GM12892 (cell line): ENCODE measurements at regions not wholly inside any gene's neighbourhood (a gene's known extent, or its start where the extent isn't known, plus 50 kb on each side); places are given as distances from the start of the nearest gene placed in this dataset.

ENCODE experiments used
- DNase-seq: peaks from one replicate; pipeline ENCODE4 v3.0.0; 2011; ENCODE audit not compliant: insufficient read length
- FAIRE-seq: peaks from 2 replicates; lab custom pipeline; 2011; peaks lifted over from hg19 to GRCh38; lab: Jason Lieb, UNC
- POLR2A ChIP-seq: IDR thresholded peaks from 2 replicates; pipeline ENCODE4 v1.6.1; 2011; ENCODE audit warnings: low read depth, low read length, control low read depth
- POLR2AphosphoS5 ChIP-seq: IDR thresholded peaks from 2 replicates; pipeline ENCODE4 v1.6.1; 2011; ENCODE audit warnings: low read depth, low read length, control low read depth
- TAF1 ChIP-seq: IDR thresholded peaks from 2 replicates; pipeline ENCODE4 v1.6.1; 2011; ENCODE audit warnings: low read depth, mild to moderate bottlenecking, control low read depth, low read length, borderline replicate concordance

- FAIRE-seq (no peak), DNase-seq (no peak)
These were observed 105.6 kb upstream of the SLC44A3 start for GRCh38 chr1:94714552-94714951.

GRCh38 chr1:94714152-94714551, 106.0 kb upstream of the SLC44A3 start:
- DNase-seq (no peak), FAIRE-seq (no peak)
- TF ChIP-seq POLR2AphosphoS5 (no peak), POLR2A (no peak), TAF1 (no peak)

More at GRCh38 chr1:94714552-94714951, 105.6 kb upstream of the SLC44A3 start:
- no peak for TF ChIP-seq TAF1

GRCh38 chr1:94713472-94714141, 106.5 kb upstream of the SLC44A3 start:
- no peak for DNase-seq
- FAIRE-seq, result peak; percentile 9
- TF ChIP-seq POLR2A (no peak), TAF1 (no peak), POLR2AphosphoS5 (no peak)

- FAIRE-seq (no peak), DNase-seq (no peak)
- TF ChIP-seq POLR2AphosphoS5, result no peak
- no peak for TF ChIP-seq TAF1
- no peak for TF ChIP-seq POLR2A
These were observed 110.1 kb upstream of the SLC44A3 start for GRCh38 chr1:94709891-94710581.

GRCh38 chr1:94708811-94709210, 111.3 kb upstream of the SLC44A3 start:
- DNase-seq, result no peak

GRCh38 chr1:94708299-94708685, 111.9 kb upstream of the SLC44A3 start:
- TF ChIP-seq TAF1, result no peak
- TF ChIP-seq POLR2AphosphoS5, result no peak
- no peak for TF ChIP-seq POLR2A
- no peak for FAIRE-seq
- DNase-seq, result no peak

More at GRCh38 chr1:94708811-94709210, 111.3 kb upstream of the SLC44A3 start:
- TF ChIP-seq TAF1, result no peak
- no peak for TF ChIP-seq POLR2A
- TF ChIP-seq POLR2AphosphoS5, result no peak
- no peak for FAIRE-seq

- no peak for FAIRE-seq
These were observed 112.5 kb upstream of the SLC44A3 start for GRCh38 chr1:94707321-94708298.

GRCh38 chr1:94702442-94702815, 117.7 kb upstream of the SLC44A3 start:
- FAIRE-seq (no peak), DNase-seq (no peak)
- no peak for TF ChIP-seq POLR2AphosphoS5
- no peak for TF ChIP-seq POLR2A
- TF ChIP-seq TAF1, result no peak

More at GRCh38 chr1:94707321-94708298, 112.5 kb upstream of the SLC44A3 start:
- TF ChIP-seq POLR2A, result no peak
- TF ChIP-seq TAF1, result no peak
- DNase-seq, result no peak

GRCh38 chr1:94701796-94702441, 118.2 kb upstream of the SLC44A3 start:
- FAIRE-seq (no peak), DNase-seq (no peak)
- TF ChIP-seq POLR2AphosphoS5, result no peak
- TF ChIP-seq POLR2A, result no peak
- no peak for TF ChIP-seq TAF1

- TF ChIP-seq TAF1 (no peak), POLR2A (no peak), POLR2AphosphoS5 (no peak)
- no peak for FAIRE-seq
These were observed 121.2 kb upstream of the SLC44A3 start for GRCh38 chr1:94698759-94699502.

GRCh38 chr1:94698356-94698755, 121.8 kb upstream of the SLC44A3 start:
- TF ChIP-seq POLR2AphosphoS5 (no peak), POLR2A (no peak), TAF1 (no peak)
- FAIRE-seq (no peak), DNase-seq (no peak)

More at GRCh38 chr1:94698759-94699502, 121.2 kb upstream of the SLC44A3 start:
- DNase-seq, result no peak
